ENCODE measurements at regions not wholly inside any gene's neighbourhood (a gene's known extent, or its start where the extent isn't known, plus 50 kb on each side); places are given as distances from the start of the nearest gene placed in this dataset.

- DNase-seq: no peak
Measured at GRCh38 chr1:87196110-87196827, 132.4 kb upstream of the LMO4 start.

- no peak for DNase-seq
Measured at GRCh38 chr1:87197156-87197555, 131.5 kb upstream of the LMO4 start.

- no peak for DNase-seq
Measured at GRCh38 chr1:87197641-87198040, 131.0 kb upstream of the LMO4 start.

- peak; percentile 36 for DNase-seq
Measured at GRCh38 chr1:87200875-87201638, 127.6 kb upstream of the LMO4 start.

- DNase-seq: no peak
Measured at GRCh38 chr1:87201768-87202167, 126.9 kb upstream of the LMO4 start.

GRCh38 chr1:87202451-87202850 lies 126.2 kb upstream of the LMO4 start:
- DNase-seq: no peak

GRCh38 chr1:87202922-87203655 lies 125.6 kb upstream of the LMO4 start:
- no peak for DNase-seq

GRCh38 chr1:87203904-87204303 lies 124.8 kb upstream of the LMO4 start:
- no peak for DNase-seq

GRCh38 chr1:87204441-87204840 lies 124.2 kb upstream of the LMO4 start:
- no peak for DNase-seq

GRCh38 chr1:87204921-87205320 lies 123.8 kb upstream of the LMO4 start:
- no peak for DNase-seq

- no peak for DNase-seq
Measured at GRCh38 chr1:87206044-87206831, 122.4 kb upstream of the LMO4 start.

- no peak for DNase-seq
Measured at GRCh38 chr1:87208080-87208479, 120.6 kb upstream of the LMO4 start.

- no peak for DNase-seq
Measured at GRCh38 chr1:87208931-87209330, 119.7 kb upstream of the LMO4 start.

GRCh38 chr1:87210151-87210550 lies 118.5 kb upstream of the LMO4 start:
- DNase-seq: no peak

- DNase-seq: no peak
Measured at GRCh38 chr1:87212431-87213134, 116.1 kb upstream of the LMO4 start.

GRCh38 chr1:87213135-87213515 lies 115.6 kb upstream of the LMO4 start:
- no peak for DNase-seq

GRCh38 chr1:87215592-87215991 lies 113.1 kb upstream of the LMO4 start:
- DNase-seq: no peak

GRCh38 chr1:87218618-87219017 lies 110.1 kb upstream of the LMO4 start:
- no peak for DNase-seq

GRCh38 chr1:87219141-87219540 lies 109.5 kb upstream of the LMO4 start:
- DNase-seq: no peak

GRCh38 chr1:87219626-87220025 lies 109.1 kb upstream of the LMO4 start:
- no peak for DNase-seq

- no peak for DNase-seq
Measured at GRCh38 chr1:87220993-87221392, 107.7 kb upstream of the LMO4 start.

- peak; percentile 37 for DNase-seq
Measured at GRCh38 chr1:87224201-87224600, 104.5 kb upstream of the LMO4 start.

Measured in NCI-H1436 (cell line).